Activated gamma-delta T cell treated with Interleukin-2 at 50 U/mL for 16 hours (primary cell): ENCODE measurements at regions not wholly inside any gene's neighbourhood (a gene's known extent, or its start where the extent isn't known, plus 50 kb on each side); places are given as distances from the start of the nearest gene placed in this dataset.
"Not testable (repeated sequence)": the region's sequence is repeated elsewhere in the genome, so short reads cannot be mapped to it uniquely, and the experiment has no call there.

ENCODE experiments used
- DNase-seq: peaks from one replicate; pipeline ENCODE4 v3.0.0-alpha.2; 2020

- no peak for DNase-seq
Observed at GRCh38 chr16:51524555-51525373, 373.7 kb upstream of the SALL1 start.

- DNase-seq, result no peak
Observed at GRCh38 chr16:51524070-51524469, 373.0 kb upstream of the SALL1 start.

GRCh38 chr16:51523400-51523799, 372.3 kb upstream of the SALL1 start:
- no peak for DNase-seq

GRCh38 chr16:51522902-51523301, 371.8 kb upstream of the SALL1 start:
- DNase-seq, result no peak

- DNase-seq, result not testable (repeated sequence)
Observed at GRCh38 chr16:51516960-51517359, 365.9 kb upstream of the SALL1 start.

GRCh38 chr16:51510416-51510815, 359.3 kb upstream of the SALL1 start:
- no peak for DNase-seq

GRCh38 chr16:51509336-51509735, 358.3 kb upstream of the SALL1 start:
- DNase-seq, result no peak

GRCh38 chr16:51508490-51509212, 357.6 kb upstream of the SALL1 start:
- no peak for DNase-seq

GRCh38 chr16:51507286-51507685, 356.2 kb upstream of the SALL1 start:
- no peak for DNase-seq

GRCh38 chr16:51500306-51500705, 349.2 kb upstream of the SALL1 start:
- no peak for DNase-seq

- no peak for DNase-seq
Observed at GRCh38 chr16:51497541-51498211, 346.6 kb upstream of the SALL1 start.

- no peak for DNase-seq
Observed at GRCh38 chr16:51490866-51491265, 339.8 kb upstream of the SALL1 start.

- DNase-seq, result no peak
Observed at GRCh38 chr16:51487880-51488279, 336.8 kb upstream of the SALL1 start.

- no peak for DNase-seq
Observed at GRCh38 chr16:51474414-51475091, 323.5 kb upstream of the SALL1 start.

- no peak for DNase-seq
Observed at GRCh38 chr16:51473091-51473490, 322.0 kb upstream of the SALL1 start.

- no peak for DNase-seq
Observed at GRCh38 chr16:51470492-51470891, 319.4 kb upstream of the SALL1 start.

- DNase-seq, result no peak
Observed at GRCh38 chr16:51464996-51465395, 313.9 kb upstream of the SALL1 start.

GRCh38 chr16:51461255-51461654, 310.2 kb upstream of the SALL1 start:
- no peak for DNase-seq

- no peak for DNase-seq
Observed at GRCh38 chr16:51458356-51459140, 307.5 kb upstream of the SALL1 start.

GRCh38 chr16:51457775-51458174, 306.7 kb upstream of the SALL1 start:
- DNase-seq, result no peak

GRCh38 chr16:51455398-51455797, 304.3 kb upstream of the SALL1 start:
- DNase-seq, result no peak

GRCh38 chr16:51453251-51453650, 302.2 kb upstream of the SALL1 start:
- no peak for DNase-seq
